Left lobe of liver (tissue), 2 donors: ENCODE measurements at regions not wholly inside any gene's neighbourhood (a gene's known extent, or its start where the extent isn't known, plus 50 kb on each side); places are given as distances from the start of the nearest gene placed in this dataset.
"Not testable (repeated sequence)": the region's sequence is repeated elsewhere in the genome, so short reads cannot be mapped to it uniquely, and the experiment has no call there.

Source experiments
- ATAC-seq: fragments of 200-7000 bp; cut with Tn5 transposase; one replicate; pipeline ENCODE4 v1.9.1; 2020; ENCODE audit warnings: mild to moderate bottlenecking, moderate library complexity
- DNase-seq: peaks from one replicate; pipeline ENCODE4 v3.0.0-alpha.2; 2020; ENCODE audit warnings: low spot score
- donor health status: DM: no; HTN: no; CAD: no; lungs with moderate emphysema.
- donor health status: DM: no; HTN: yes; CAD: no.

- DNase-seq (no peak), ATAC-seq (no peak)
Observed at GRCh38 chr1:163471779-163472650, 150.3 kb downstream of the NUF2 start.

GRCh38 chr1:163472651-163473248 is 151.0 kb downstream of the NUF2 start:
- no peak for ATAC-seq
- DNase-seq = no peak

GRCh38 chr1:163477276-163477830 is 155.6 kb downstream of the NUF2 start:
- no peak for ATAC-seq
- DNase-seq = no peak

- ATAC-seq, DNase-seq: not testable (repeated sequence)
Observed at GRCh38 chr1:163498391-163499330, 176.9 kb downstream of the NUF2 start.

- no peak for ATAC-seq
- DNase-seq = no peak
Observed at GRCh38 chr1:163504331-163504978, 182.7 kb downstream of the NUF2 start.

GRCh38 chr1:163509114-163509513 is 187.4 kb downstream of the NUF2 start:
- ATAC-seq (no peak), DNase-seq (no peak)

GRCh38 chr1:163512349-163512989 is 190.7 kb downstream of the NUF2 start:
- DNase-seq (no peak), ATAC-seq (no peak)

- ATAC-seq (no peak), DNase-seq (no peak)
Observed at GRCh38 chr1:163523375-163524029, 201.7 kb downstream of the NUF2 start.

- ATAC-seq (peak; percentile 67), DNase-seq (no peak)
Observed at GRCh38 chr1:163528710-163529348, 207.1 kb downstream of the NUF2 start.

- peak; percentile 63 for ATAC-seq
- no peak for DNase-seq
Observed at GRCh38 chr1:163531345-163531744, 209.6 kb downstream of the NUF2 start.

GRCh38 chr1:163535401-163535800 is 213.6 kb downstream of the NUF2 start:
- DNase-seq = no peak
- ATAC-seq = no peak

- ATAC-seq (peak; percentile 59), DNase-seq (no peak)
Observed at GRCh38 chr1:163535807-163536206, 214.1 kb downstream of the NUF2 start.

- DNase-seq = no peak
- no peak for ATAC-seq
Observed at GRCh38 chr1:163537809-163538208, 216.1 kb downstream of the NUF2 start.

- no peak for DNase-seq
- no peak for ATAC-seq
Observed at GRCh38 chr1:163538667-163539066, 216.9 kb downstream of the NUF2 start.

GRCh38 chr1:163540727-163541126 is 219.0 kb downstream of the NUF2 start:
- no peak for ATAC-seq
- no peak for DNase-seq

- DNase-seq = no peak
- no peak for ATAC-seq
Observed at GRCh38 chr1:163544441-163544840, 222.7 kb downstream of the NUF2 start.

- DNase-seq = no peak
- ATAC-seq = no peak
Observed at GRCh38 chr1:163558162-163558561, 236.4 kb downstream of the NUF2 start.

GRCh38 chr1:163561580-163562295 is 240.0 kb downstream of the NUF2 start:
- DNase-seq (no peak), ATAC-seq (peak; percentile 73)
